Eye (tissue), 1 donor: ENCODE measurements at regions not wholly inside any gene's neighbourhood (a gene's known extent, or its start where the extent isn't known, plus 50 kb on each side); places are given as distances from the start of the nearest gene placed in this dataset.

Source experiments
- DNase-seq: peaks from one replicate; pipeline ENCODE4 v3.0.0-alpha.2; 2015

GRCh38 chr2:200146501-200146900 is 160.0 kb upstream of the SPATS2L start:
- no peak for DNase-seq

DNA sequence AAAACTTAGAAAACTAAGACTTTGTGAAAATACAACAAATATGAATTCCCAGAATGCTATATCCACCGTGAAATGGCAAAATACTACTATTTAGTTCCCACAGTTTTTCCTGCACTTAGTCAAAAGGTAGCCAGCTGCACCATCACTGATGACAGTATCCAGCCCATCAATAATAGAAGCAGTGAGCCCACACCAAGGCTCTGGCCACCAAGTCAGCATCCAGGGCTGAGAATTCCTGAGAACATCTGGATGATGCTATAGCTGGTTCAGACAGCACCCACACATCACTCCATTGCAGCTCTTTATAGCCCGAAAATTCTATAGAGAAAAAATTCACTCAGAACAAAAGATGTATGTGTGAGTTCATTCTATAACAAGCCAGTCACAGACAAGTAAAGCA is 159.1 kb upstream of the SPATS2L start:
- no peak for DNase-seq

- peak; percentile 43 for DNase-seq
Observed at GRCh38 chr2:200148366-200148765, 158.1 kb upstream of the SPATS2L start.

GRCh38 chr2:200150411-200151086 is 155.9 kb upstream of the SPATS2L start:
- DNase-seq: no peak

GRCh38 chr2:200155652-200156051 is 150.8 kb upstream of the SPATS2L start:
- no peak for DNase-seq

DNA sequence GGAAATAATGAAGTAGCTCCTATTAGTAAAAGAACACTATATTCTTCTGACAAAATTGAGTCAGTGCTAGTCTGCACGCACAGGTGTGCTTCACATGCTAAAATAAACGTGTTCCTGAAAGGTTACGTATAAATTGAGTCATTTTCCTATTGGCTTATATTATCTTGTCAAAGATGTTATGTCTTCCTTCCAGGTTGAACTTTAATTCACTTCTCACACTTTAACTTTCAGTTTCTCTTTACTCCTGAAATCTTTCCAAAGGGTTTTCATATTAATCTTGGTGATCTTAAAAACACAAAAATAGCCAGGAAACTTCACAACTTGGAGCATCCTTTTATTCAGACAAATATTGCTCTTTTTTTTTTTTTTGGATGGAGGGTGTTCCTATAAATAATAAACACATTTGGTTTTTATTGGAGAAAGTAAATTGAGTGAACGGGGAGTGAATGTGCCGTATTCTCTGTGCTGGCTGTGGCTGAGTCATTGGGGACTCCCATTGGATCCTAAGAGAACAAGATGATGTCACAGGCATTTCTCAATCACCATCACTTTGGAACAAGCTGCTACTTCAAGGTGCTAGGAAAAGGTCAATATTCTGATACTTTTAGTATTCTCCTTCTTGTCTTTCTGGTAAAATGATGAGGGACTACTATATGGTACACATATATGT is 150.2 kb upstream of the SPATS2L start:
- DNase-seq: no peak

GRCh38 chr2:200158647-200159356 is 147.7 kb upstream of the SPATS2L start:
- no peak for DNase-seq

DNA sequence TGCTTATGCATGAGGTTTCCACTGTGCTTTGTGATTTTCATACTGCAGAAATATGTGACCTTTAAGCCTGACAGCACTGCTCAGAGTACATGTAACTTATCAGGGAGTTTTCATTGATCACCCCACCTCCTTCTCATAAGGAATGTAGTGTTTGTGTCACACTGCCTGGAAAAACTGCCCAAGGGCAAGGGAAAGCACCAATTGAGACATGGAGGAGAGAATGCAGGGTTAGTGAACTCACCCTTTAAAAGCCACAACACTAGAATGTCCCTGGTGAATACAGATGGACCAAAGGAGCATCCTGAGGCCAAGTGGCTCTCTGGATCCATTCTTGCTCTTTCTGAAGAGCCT is 147.2 kb upstream of the SPATS2L start:
- no peak for DNase-seq

DNA sequence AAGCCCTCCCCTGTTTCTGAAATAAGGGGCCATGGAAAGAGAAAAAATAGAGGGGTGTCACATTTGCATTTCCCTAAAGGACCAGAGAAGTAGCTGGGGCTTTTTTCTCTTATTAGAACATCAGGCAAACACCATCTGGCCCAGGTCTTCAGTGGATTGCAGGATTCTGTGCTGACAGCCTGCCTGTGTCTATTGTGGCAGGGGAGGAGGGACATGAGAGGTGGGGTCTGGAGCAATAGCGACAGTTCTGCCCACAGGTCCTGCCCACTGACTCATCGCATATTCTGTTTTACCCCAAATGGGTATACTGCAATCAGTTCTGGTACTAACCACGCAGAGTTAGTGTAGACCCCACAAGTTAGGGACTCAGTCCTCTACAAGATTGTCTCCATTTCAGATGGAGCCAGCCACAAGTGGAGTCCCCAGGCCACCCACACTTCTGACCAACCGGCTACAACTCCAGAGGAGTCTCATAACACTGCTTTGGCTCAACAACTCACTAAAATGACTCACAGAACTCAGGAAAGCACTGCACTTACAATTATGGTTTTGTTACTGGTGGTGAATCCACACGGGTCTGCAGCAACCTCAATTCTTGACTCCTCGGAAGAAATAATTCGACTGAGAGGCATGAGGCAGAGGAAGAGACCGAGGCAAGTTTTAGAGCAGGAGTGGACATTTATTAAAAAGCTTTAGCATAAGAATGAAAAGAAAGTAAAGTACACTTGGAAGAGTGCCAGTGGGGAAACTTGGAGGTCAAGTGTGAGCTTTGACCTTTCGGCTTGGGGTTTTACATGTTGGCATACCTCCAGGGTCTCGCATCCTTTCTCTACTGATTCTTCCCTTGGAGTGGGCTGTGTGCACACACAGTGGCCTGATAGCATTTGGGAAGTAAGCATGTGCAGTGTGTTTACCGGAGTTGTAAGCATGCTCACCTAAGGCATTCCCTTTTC is 146.4 kb upstream of the SPATS2L start:
- no peak for DNase-seq

GRCh38 chr2:200161458-200161857 is 145.0 kb upstream of the SPATS2L start:
- DNase-seq: no peak

GRCh38 chr2:200165687-200166086 is 140.8 kb upstream of the SPATS2L start:
- DNase-seq: no peak

GRCh38 chr2:200168641-200169555 is 137.6 kb upstream of the SPATS2L start:
- no peak for DNase-seq

DNA sequence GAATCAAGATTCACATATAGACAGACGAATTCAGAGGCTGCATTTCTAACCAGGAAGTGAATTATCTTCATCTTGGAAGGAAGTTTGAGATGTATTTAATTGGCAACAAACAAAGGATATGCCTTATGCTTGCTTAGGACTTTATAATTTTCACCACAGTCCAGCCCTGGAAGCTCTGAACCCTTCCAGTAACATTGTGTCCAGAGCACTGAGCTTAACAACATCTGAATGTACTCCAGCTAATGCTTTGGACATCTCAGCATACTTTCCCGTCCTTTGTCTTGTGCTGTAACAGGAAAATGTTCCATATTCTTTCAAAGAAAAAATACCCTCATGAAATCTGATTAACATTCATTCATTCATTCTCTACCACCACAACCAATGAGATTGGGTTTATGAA is 136.3 kb upstream of the SPATS2L start:
- no peak for DNase-seq

DNA sequence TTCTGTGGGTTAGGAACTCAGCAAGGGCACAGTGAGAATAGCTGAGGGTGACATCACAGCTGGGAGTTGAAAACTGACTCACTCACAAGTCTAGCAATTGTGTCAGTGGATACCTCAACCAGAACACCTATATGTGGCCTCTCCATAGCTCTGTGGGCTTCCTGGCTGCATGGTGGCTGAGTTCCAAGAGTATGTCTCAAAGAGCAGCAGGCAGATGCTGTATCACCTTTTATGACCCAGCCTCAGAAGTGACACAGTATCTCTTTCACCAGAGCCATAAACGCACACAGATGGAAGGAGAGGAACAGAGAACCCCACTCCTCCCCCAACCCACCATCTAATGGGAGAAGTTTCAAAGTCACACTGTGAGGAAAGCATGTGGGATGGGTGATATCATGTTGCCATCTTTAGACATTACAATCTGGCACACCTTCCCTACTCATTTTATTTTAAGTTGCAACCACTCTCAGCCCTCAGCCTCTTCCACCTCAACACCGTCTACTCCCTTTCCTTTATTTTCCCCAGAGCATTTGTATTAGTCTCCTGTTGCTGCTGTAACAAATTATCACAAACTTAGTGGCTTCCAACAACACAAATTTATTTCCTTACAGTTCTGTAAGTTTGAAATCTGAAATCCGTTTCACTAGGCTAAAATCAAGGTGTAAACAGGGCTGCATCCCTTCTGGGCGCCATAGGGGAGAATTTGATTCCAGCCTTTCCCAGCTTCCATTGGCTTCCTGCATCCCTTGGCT is 134.6 kb upstream of the SPATS2L start:
- no peak for DNase-seq

GRCh38 chr2:200172521-200172920 is 134.0 kb upstream of the SPATS2L start:
- no peak for DNase-seq

- DNase-seq: peak; percentile 79
Observed at GRCh38 chr2:200172944-200173581, 133.4 kb upstream of the SPATS2L start.

- no peak for DNase-seq
Observed at GRCh38 chr2:200173691-200174090, 132.8 kb upstream of the SPATS2L start.

- no peak for DNase-seq
Observed at GRCh38 chr2:200174433-200175216, 131.9 kb upstream of the SPATS2L start.
